K562 (cell line): ENCODE measurements at regions not wholly inside any gene's neighbourhood (a gene's known extent, or its start where the extent isn't known, plus 50 kb on each side); places are given as distances from the start of the nearest gene placed in this dataset.

Source experiments
- ATAC-seq: fragments of 200-7000 bp; cut with Tn5 transposase; 3 replicates; pipeline ENCODE4 v1.9.1; 2020; ENCODE audit warnings: moderate library complexity
- BruUV-seq: library from RNA; stranded (reverse); fragments of 400-500 nt; replicated peaks from 2 replicates; lab custom pipeline; 2021; lab: Mats Ljungman, UMichigan
- CTCF ChIA-PET: fragments of 300-600 bp; formaldehyde crosslinking; extraction: SDS; loops from one replicate; lab custom pipeline; 2021; ENCODE audit warnings: low intra/inter-chr PET ratio; lab: Yijun Ruan, JAX
- POLR2A ChIA-PET: fragments of 300-600, 350-650 bp; sonication (Branson Sonifier 250); formaldehyde crosslinking; extraction: SDS; loops from one replicate; lab custom pipeline; 2021; ENCODE audit warnings: antibody characterized with exemption, inconsistent platforms; lab: Yijun Ruan, JAX
- DNase-seq, 4 experiments: peaks; one replicate each; pipeline versions ENCODE4 v3.0.0 to v3.0.0-alpha.2; 2011 to 2018; ENCODE audit warnings: low spot score in 3 of 4, mixed read lengths in 3 of 4; ENCODE audit errors: extremely low read depth in 1 of 4
- FAIRE-seq: peaks from 2 replicates; lab custom pipeline; 2011; peaks lifted over from hg19 to GRCh38; lab: Jason Lieb, UNC
- H2AFZ ChIP-seq: 2 replicates; pipeline ENCODE4 v1.6.0; 2011; ENCODE audit warnings: low read depth, low read length, control low read depth, inconsistent platforms
- H3K27ac ChIP-seq: fragments of 200-600 bp; 3 replicates; pipeline ENCODE4 v1.8.0; 2011; ENCODE audit warnings: low read depth, mild to moderate bottlenecking, control low read depth, inconsistent platforms, low read length, moderate library complexity, mixed read lengths; ENCODE audit errors: extremely low read depth
- H3K27me3 ChIP-seq, 2 experiments: fragments of 300-600 bp in 1 of 2; 2 replicates in 1 of 2; 3 replicates in 1 of 2; pipeline versions ENCODE4 v1.6.0 to v1.8.0; 2011; ENCODE audit warnings: inconsistent platforms in 2 of 2, low read length in 2 of 2, mild to moderate bottlenecking in 1 of 2, mixed read lengths in 1 of 2, moderate library complexity in 1 of 2; ENCODE audit not compliant: control insufficient read depth in 2 of 2, insufficient read depth in 2 of 2
- H3K36me3 ChIP-seq: fragments of 300-600 bp; 3 replicates; pipeline ENCODE4 v1.8.0; 2011; ENCODE audit warnings: mild to moderate bottlenecking, low read length, inconsistent platforms; ENCODE audit not compliant: control insufficient read depth, insufficient read depth
- H3K4me1 ChIP-seq, 2 experiments: fragments of 200-600 bp in 1 of 2; replicated peaks in 1 of 2; 2 replicates in 1 of 2; 3 replicates in 1 of 2; pipeline versions ENCODE4 v1.5.1 to v1.8.0; 2011; ENCODE audit warnings: inconsistent platforms in 2 of 2, low read length in 2 of 2, mild to moderate bottlenecking in 1 of 2, mixed read lengths in 1 of 2, moderate library complexity in 1 of 2; ENCODE audit not compliant: control insufficient read depth in 2 of 2, insufficient read depth in 2 of 2
- H3K4me2 ChIP-seq: 2 replicates; pipeline ENCODE4 v1.6.1; 2011; ENCODE audit warnings: low read length, control low read depth, inconsistent platforms, mixed read lengths; ENCODE audit not compliant: insufficient read depth
- H3K4me3 ChIP-seq: fragments of 200-600 bp; sonication (generic), shearing (Covaris generic); 2 replicates; pipeline ENCODE4 v1.5.1; 2016; ENCODE audit warnings: control low read depth, inconsistent platforms
- H3K79me2 ChIP-seq: fragments of 200-600 bp; 3 replicates; pipeline ENCODE4 v1.8.0; 2011; ENCODE audit warnings: low read length, inconsistent platforms; ENCODE audit not compliant: control insufficient read depth, insufficient read depth
- H3K9ac ChIP-seq, 2 experiments: 2 replicates each; pipeline versions ENCODE4 v1.6.0 to v1.6.1; 2011; ENCODE audit warnings: low read depth in 2 of 2, low read length in 2 of 2, control low read depth in 1 of 2, inconsistent platforms in 1 of 2, mild to moderate bottlenecking in 1 of 2, mixed read lengths in 1 of 2; ENCODE audit not compliant: insufficient read depth in 1 of 2
- H3K9me1 ChIP-seq: one replicate; pipeline ENCODE4 v1.6.0; 2011; ENCODE audit warnings: inconsistent platforms, mild to moderate bottlenecking, low read length, moderate library complexity; ENCODE audit not compliant: control insufficient read depth, insufficient read depth
- H3K9me3 ChIP-seq: replicated peaks from 2 replicates; pipeline ENCODE4 v1.5.1; 2011; ENCODE audit warnings: low read depth, low read length, inconsistent platforms; ENCODE audit not compliant: control insufficient read depth, insufficient read depth
- H4K20me1 ChIP-seq: replicated peaks from 2 replicates; pipeline ENCODE4 v1.6.1; 2011; ENCODE audit warnings: low read length, inconsistent platforms, mixed read lengths; ENCODE audit not compliant: control insufficient read depth, insufficient read depth
- HDAC6 ChIP-seq: IDR thresholded peaks from 2 replicates; pipeline ENCODE4 v1.6.1; 2012; ENCODE audit warnings: low read depth, mild to moderate bottlenecking, control low read depth, inconsistent platforms, low read length, moderate library complexity
- KAT7 ChIP-seq: sonication (generic); formaldehyde crosslinking; IDR thresholded peaks from 2 replicates; pipeline ENCODE4 v1.8.0; 2022; ENCODE audit warnings: missing genetic modification reagents, mild to moderate bottlenecking, borderline replicate concordance
- KLF16 ChIP-seq: IDR thresholded peaks from 2 replicates; pipeline ENCODE4 v1.6.1; 2016; ENCODE audit warnings: antibody characterized with exemption
- TFE3 ChIP-seq: fragments of 450-650 bp; formaldehyde crosslinking; IDR thresholded peaks from 2 replicates; pipeline ENCODE4 v1.4.0; 2020; ENCODE audit warnings: mild to moderate bottlenecking, mixed read lengths
- XRCC4 ChIP-seq: IDR thresholded peaks from one replicate; pipeline ENCODE4 v1.6.1; 2011; ENCODE audit not compliant: insufficient read depth, insufficient read length; ENCODE audit errors: extremely low read depth
- WGBS: fragments of 100-300 bp; shearing (Covaris generic); methylation state at CpG from one replicate; pipeline ENCODE4 v1.1.6; 2016; ENCODE audit warnings: low coverage, mixed read lengths; ENCODE audit not compliant: insufficient coverage; ENCODE audit errors: missing lambda C conversion rate; 5-methylcytosine and 5-hydroxymethylcytosine counted together
- in situ Hi-C: fragments of 300-500 bp; cut with MboI; formaldehyde crosslinking; loops from 4 replicates; pipeline ENCODE4 v1.15.0; 2018; ENCODE audit warnings: inconsistent platforms, mixed read lengths
- intact Hi-C: fragments of 100-400 bp; cut with micrococcal nuclease; formaldehyde crosslinking; loops from 2 replicates; pipeline ENCODE4 v1.14.2; 2022
- TF ChIP-seq, protein P1 (sequence below): fragments of 450-650 bp; IDR thresholded peaks from one replicate; pipeline ENCODE4 v1.6.1; 2018; ENCODE audit warnings: mild to moderate bottlenecking, moderate library complexity; ENCODE audit not compliant: partially characterized antibody
- TF ChIP-seq, protein P2 (sequence below): fragments of 450-650 bp; IDR thresholded peaks from 2 replicates; pipeline ENCODE4 v1.6.1; 2018; ENCODE audit warnings: mild to moderate bottlenecking, low read depth; ENCODE audit not compliant: partially characterized antibody

DNA sequence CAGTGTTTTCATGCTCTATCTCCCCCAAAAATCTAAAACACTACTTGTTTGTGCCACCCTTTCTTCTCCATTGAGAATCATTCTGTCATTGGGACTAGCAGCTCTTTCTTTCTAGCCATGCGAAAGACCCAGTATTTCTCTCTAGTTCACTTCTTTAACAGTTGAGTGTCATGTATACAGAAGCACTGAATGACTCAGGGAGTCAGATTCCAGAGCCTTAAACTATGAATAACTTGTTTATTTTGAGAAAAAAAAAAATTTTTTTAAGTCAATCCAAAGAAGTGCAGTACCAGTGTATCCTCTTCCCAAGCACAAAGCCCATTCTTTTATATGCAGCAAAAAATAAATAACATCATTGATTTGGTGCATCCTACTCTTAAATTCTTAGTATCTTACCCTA lies 415.4 kb upstream of the GRAMD2B start:
- Histone ChIP-seq H3K4me3 (no peak overlapping the region), H4K20me1 (no peaks in the 10 kb centered on the region), H3K4me1 (no peaks in the 10 kb centered on the region), H3K4me2 (no peak overlapping the region), H3K36me3 (no peaks in the 10 kb centered on the region), H2AFZ (no peak overlapping the region), H3K9ac (no peak overlapping the region), H3K27me3 (no peaks in the 10 kb centered on the region), H3K9me1 (no peaks in the 10 kb centered on the region), H3K79me2 (no peaks in the 10 kb centered on the region), H3K9me3 (peaks cover 2% of the 10 kb centered on the region; the same call in 1 of the 2 replicates), H3K27ac (no peak overlapping the region)
- ChIA-PET CTCF (no interaction called here), POLR2A (no interaction called here)
- no TSS peak for BruUV-seq
- intact Hi-C loops: no loop called here
- no peak for TF ChIP-seq KLF16
- TF ChIP-seq XRCC4: no peak
- DNase-seq: no peak
- WGBS: 0% methylated on average over 1 of the region's 1 CpG
- in situ Hi-C loops: no loop called here
- no peak for ATAC-seq
- no peak for FAIRE-seq

DNA sequence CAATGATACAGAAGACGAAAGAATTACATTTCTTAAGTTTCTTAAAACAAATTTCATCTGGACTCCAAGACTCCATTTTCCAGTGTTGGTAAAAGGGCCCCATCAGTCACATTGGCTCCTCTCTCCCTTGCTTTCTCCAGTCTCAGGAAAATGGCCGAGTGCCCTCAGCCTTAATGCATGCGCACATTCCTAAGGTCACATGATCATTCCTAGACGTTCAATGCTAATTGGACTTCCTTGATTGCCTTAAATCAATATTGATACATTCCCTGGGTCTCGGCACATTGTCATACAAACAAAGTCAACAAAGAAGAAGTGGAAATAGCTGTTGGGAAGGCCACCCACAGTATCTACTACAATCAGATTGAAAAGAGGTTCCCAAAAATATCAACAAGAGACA lies 413.6 kb upstream of the GRAMD2B start:
- ChIA-PET POLR2A (no interaction called here), CTCF (no interaction called here)
- BruUV-seq: no TSS peak
- Histone ChIP-seq H4K20me1 (no peaks in the 10 kb centered on the region), H3K4me2 (no peak overlapping the region), H3K36me3 (no peaks in the 10 kb centered on the region), H3K27ac (no peak overlapping the region), H3K4me3 (no peak overlapping the region), H3K4me1 (no peaks in the 10 kb centered on the region), H2AFZ (no peak overlapping the region), H3K79me2 (no peaks in the 10 kb centered on the region), H3K9me1 (no peaks in the 10 kb centered on the region), H3K9ac (no peak overlapping the region), H3K27me3 (no peaks in the 10 kb centered on the region), H3K9me3 (peaks cover 2% of the 10 kb centered on the region; the same call in 1 of the 2 replicates)
- WGBS: 0% methylated on average over 5 of the region's 5 CpGs
- FAIRE-seq: no peak
- in situ Hi-C loops: no loop called here
- no peak for DNase-seq
- intact Hi-C loops: no loop called here
- ATAC-seq: no peak
- TF ChIP-seq, protein P1, sequence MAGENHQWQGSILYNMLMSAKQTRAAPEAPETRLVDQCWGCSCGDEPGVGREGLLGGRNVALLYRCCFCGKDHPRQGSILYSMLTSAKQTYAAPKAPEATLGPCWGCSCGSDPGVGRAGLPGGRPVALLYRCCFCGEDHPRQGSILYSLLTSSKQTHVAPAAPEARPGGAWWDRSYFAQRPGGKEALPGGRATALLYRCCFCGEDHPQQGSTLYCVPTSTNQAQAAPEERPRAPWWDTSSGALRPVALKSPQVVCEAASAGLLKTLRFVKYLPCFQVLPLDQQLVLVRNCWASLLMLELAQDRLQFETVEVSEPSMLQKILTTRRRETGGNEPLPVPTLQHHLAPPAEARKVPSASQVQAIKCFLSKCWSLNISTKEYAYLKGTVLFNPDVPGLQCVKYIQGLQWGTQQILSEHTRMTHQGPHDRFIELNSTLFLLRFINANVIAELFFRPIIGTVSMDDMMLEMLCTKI: no peak
- TF ChIP-seq KAT7 (CRISPR knock-in tag) (no peak), TFE3 (CRISPR knock-in tag) (peak; percentile 50; the same call in 1 of the 2 replicates), HDAC6 (no peak)
- TF ChIP-seq, protein P2, sequence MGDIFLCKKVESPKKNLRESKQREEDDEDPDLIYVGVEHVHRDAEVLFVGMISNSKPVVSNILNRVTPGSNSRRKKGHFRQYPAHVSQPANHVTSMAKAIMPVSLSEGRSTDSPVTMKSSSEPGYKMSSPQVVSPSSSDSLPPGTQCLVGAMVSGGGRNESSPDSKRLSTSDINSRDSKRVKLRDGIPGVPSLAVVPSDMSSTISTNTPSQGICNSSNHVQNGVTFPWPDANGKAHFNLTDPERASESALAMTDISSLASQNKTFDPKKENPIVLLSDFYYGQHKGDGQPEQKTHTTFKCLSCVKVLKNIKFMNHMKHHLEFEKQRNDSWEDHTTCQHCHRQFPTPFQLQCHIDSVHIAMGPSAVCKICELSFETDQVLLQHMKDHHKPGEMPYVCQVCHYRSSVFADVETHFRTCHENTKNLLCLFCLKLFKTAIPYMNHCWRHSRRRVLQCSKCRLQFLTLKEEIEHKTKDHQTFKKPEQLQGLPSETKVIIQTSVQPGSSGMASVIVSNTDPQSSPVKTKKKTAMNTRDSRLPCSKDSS: no peak
